ENCODE measurements at regions not wholly inside any gene's neighbourhood (a gene's known extent, or its start where the extent isn't known, plus 50 kb on each side); places are given as distances from the start of the nearest gene placed in this dataset.

GRCh38 chr10:23966504-23967051 is 242.4 kb upstream of the KIAA1217 start:
- no peak overlapping the region for H3K27ac Mint-ChIP-seq (ENCODE audit: unreplicated experiment)
- no peak for DNase-seq (ENCODE audit: low spot score)
- no peak overlapping the region for H3K4me3 Mint-ChIP-seq (ENCODE audit: unreplicated experiment)
- H3K27me3 Mint-ChIP-seq (ENCODE audit: low read depth): no peaks in the 10 kb centered on the region
- no peaks in the 10 kb centered on the region for H3K4me1 Mint-ChIP-seq (ENCODE audit: low read depth)
- no peaks in the 10 kb centered on the region for H3K36me3 Mint-ChIP-seq (ENCODE audit: low read depth)
- TF ChIP-seq CTCF (IDR thresholded peaks at IDR 0.05): no peak
- H3K9me3 Mint-ChIP-seq (ENCODE audit: low read depth): peaks cover 15% of the 10 kb centered on the region

DNA sequence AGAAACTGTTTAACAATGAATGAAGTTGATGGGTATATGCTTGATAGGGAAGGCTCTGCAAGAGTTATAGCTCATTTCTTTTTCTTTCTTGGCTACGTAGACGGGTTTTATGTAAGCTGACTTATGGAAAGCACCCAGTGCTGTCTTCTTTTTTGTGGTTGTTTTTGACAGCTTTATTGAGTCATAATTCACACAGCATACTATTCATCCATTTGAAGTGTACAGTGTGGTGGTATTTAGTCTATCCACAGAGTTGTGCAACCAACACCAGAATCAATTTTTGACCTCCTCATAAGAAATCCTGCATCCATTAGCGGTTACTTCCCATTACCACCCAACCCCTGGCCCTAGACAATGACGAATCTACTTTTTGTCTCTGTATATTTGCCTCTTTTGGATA is 240.6 kb upstream of the KIAA1217 start:
- Mint-ChIP-seq H3K4me1 (ENCODE audit: low read depth) (no peaks in the 10 kb centered on the region), H3K9me3 (ENCODE audit: low read depth) (peaks cover 14% of the 10 kb centered on the region), H3K4me3 (ENCODE audit: unreplicated experiment) (no peak overlapping the region), H3K27ac (ENCODE audit: unreplicated experiment) (no peak overlapping the region), H3K36me3 (ENCODE audit: low read depth) (no peaks in the 10 kb centered on the region), H3K27me3 (ENCODE audit: low read depth) (no peaks in the 10 kb centered on the region)
- no peak for TF ChIP-seq CTCF (IDR thresholded peaks at IDR 0.05)
- DNase-seq (ENCODE audit: low spot score): no peak

DNA sequence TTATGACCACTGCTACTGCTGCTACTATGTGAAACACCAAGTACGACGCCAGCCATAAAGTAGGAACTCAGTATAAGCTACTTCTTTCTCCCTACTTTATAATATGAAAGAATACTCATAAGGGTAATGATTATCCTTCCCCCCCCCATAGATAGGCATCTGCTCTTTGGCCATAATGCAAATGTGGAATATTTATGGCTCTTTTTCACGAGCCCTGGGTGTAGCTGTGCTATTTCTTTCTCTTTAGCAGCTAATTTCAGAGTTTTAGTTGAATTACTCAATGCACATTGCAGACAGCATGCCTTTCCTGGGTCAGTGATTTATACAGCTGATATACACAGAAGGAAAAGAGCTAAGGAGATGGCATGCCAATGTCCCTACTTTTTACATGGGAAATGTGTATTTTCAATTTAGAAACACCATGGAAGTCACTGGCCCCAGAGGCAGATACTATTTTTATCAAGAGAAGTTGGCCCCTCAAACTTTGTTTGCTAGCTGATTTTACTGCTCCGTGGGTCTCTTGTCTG is 234.1 kb upstream of the KIAA1217 start:
- TF ChIP-seq CTCF (IDR thresholded peaks at IDR 0.05): no peak
- H3K36me3 Mint-ChIP-seq (ENCODE audit: low read depth): no peaks in the 10 kb centered on the region
- no peaks in the 10 kb centered on the region for H3K4me1 Mint-ChIP-seq (ENCODE audit: low read depth)
- H3K27me3 Mint-ChIP-seq (ENCODE audit: low read depth): peaks cover 4% of the 10 kb centered on the region
- peaks cover 9% of the 10 kb centered on the region for H3K9me3 Mint-ChIP-seq (ENCODE audit: low read depth)
- no peak overlapping the region for H3K27ac Mint-ChIP-seq (ENCODE audit: unreplicated experiment)
- DNase-seq (ENCODE audit: low spot score): no peak
- no peak overlapping the region for H3K4me3 Mint-ChIP-seq (ENCODE audit: unreplicated experiment)

DNA sequence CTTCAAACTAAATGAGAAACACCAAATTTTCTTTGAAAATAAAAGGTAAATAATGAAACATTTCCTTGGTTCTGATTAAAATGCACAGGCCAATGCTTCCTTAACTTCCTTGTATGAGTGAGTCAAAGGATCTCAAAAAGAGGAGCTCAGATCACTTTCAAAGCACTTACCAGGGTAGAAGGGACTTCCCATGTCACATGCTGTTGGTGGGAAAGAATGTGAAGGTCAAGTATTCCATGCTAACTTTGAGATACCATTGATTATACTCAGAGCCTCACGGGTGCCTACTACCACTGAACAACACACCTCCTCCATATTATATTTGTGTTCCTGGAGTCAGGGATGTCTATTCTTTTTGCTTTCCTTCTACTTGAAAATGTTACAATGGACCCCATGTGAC is 233.5 kb upstream of the KIAA1217 start:
- DNase-seq (ENCODE audit: low spot score): no peak
- Mint-ChIP-seq H3K4me1 (ENCODE audit: low read depth) (no peaks in the 10 kb centered on the region), H3K4me3 (ENCODE audit: unreplicated experiment) (no peak overlapping the region), H3K9me3 (ENCODE audit: low read depth) (peaks cover 6% of the 10 kb centered on the region), H3K27ac (ENCODE audit: unreplicated experiment) (no peak overlapping the region), H3K27me3 (ENCODE audit: low read depth) (peaks cover 4% of the 10 kb centered on the region), H3K36me3 (ENCODE audit: low read depth) (no peaks in the 10 kb centered on the region)
- no peak for TF ChIP-seq CTCF (IDR thresholded peaks at IDR 0.05)

GRCh38 chr10:23976275-23976674 is 232.7 kb upstream of the KIAA1217 start:
- no peak overlapping the region for H3K27ac Mint-ChIP-seq (ENCODE audit: unreplicated experiment)
- no peaks in the 10 kb centered on the region for H3K4me1 Mint-ChIP-seq (ENCODE audit: low read depth)
- H3K9me3 Mint-ChIP-seq (ENCODE audit: low read depth): peaks cover 4% of the 10 kb centered on the region
- H3K27me3 Mint-ChIP-seq (ENCODE audit: low read depth): peaks cover 6% of the 10 kb centered on the region
- no peak overlapping the region for H3K4me3 Mint-ChIP-seq (ENCODE audit: unreplicated experiment)
- H3K36me3 Mint-ChIP-seq (ENCODE audit: low read depth): no peaks in the 10 kb centered on the region
- no peak for DNase-seq (ENCODE audit: low spot score)
- TF ChIP-seq CTCF (IDR thresholded peaks at IDR 0.05): no peak
